CD4-positive, alpha-beta T cell (primary cell): ENCODE measurements at regions not wholly inside any gene's neighbourhood (a gene's known extent, or its start where the extent isn't known, plus 50 kb on each side); places are given as distances from the start of the nearest gene placed in this dataset.

Experiments used
- ATAC-seq: fragments of 200-7000 bp; cut with Tn5 transposase; one replicate; pipeline ENCODE4 v1.10.0; 2022; ENCODE audit warnings: mild to moderate bottlenecking; ENCODE audit not compliant: poor library complexity
- CTCF ChIA-PET: fragments of 350-600 bp; sonication (Branson Sonifier 250); formaldehyde crosslinking; loops from one replicate; lab custom pipeline; 2021; ENCODE audit warnings: antibody characterized with exemption, inconsistent platforms; lab: Charles Lee
- POLR2A ChIA-PET: fragments of 350-600 bp; sonication (Branson Sonifier 250); formaldehyde crosslinking; loops from one replicate; lab custom pipeline; 2021; ENCODE audit warnings: antibody characterized with exemption, inconsistent platforms; lab: Charles Lee
- DNase-seq, 14 experiments: peaks; one replicate each; pipeline ENCODE4 v3.0.0-alpha.2; 2013 to 2020; ENCODE audit warnings: mixed read lengths in 2 of 14
- H3K27ac ChIP-seq, 2 donors: one replicate each; pipeline versions ENCODE4 v1.5.1 to v1.7.0; 2013; ENCODE audit warnings: low read length in 2 of 2, low read depth in 1 of 2, mild to moderate bottlenecking in 1 of 2
- H3K27me3 ChIP-seq, 2 experiments: 1 replicate in 1 of 2; 2 replicates in 1 of 2; pipeline versions ENCODE4 v1.6.1 to v1.7.0; 2013; ENCODE audit warnings: low read length in 2 of 2, control low read depth in 1 of 2, mild to moderate bottlenecking in 1 of 2, moderate library complexity in 1 of 2; ENCODE audit not compliant: insufficient read depth in 2 of 2, control insufficient read depth in 1 of 2
- H3K36me3 ChIP-seq: one replicate; pipeline ENCODE4 v1.6.1; 2013; ENCODE audit warnings: low read length, control low read depth; ENCODE audit not compliant: insufficient read depth
- H3K4me1 ChIP-seq: one replicate; pipeline ENCODE4 v1.6.1; 2013; ENCODE audit warnings: low read length, control low read depth; ENCODE audit not compliant: insufficient read depth
- H3K4me3 ChIP-seq: one replicate; pipeline ENCODE4 v1.5.1; 2013; ENCODE audit warnings: mild to moderate bottlenecking, low read length, moderate library complexity
- H3K9me3 ChIP-seq, 2 experiments: 1 replicate in 1 of 2; 2 replicates in 1 of 2; pipeline versions ENCODE4 v1.6.1 to v1.7.0; 2013; ENCODE audit warnings: low read length in 2 of 2, mild to moderate bottlenecking in 2 of 2, control low read depth in 1 of 2, moderate library complexity in 1 of 2; ENCODE audit not compliant: control insufficient read depth in 1 of 2, insufficient read depth in 1 of 2
- H3K27ac Mint-ChIP-seq: one replicate; pipeline ENCODE4 v1.8.0; 2020; ENCODE audit warnings: mixed read lengths
- H3K27me3 Mint-ChIP-seq: one replicate; pipeline ENCODE4 v1.8.0; 2021; ENCODE audit warnings: mixed read lengths
- H3K36me3 Mint-ChIP-seq: one replicate; pipeline ENCODE4 v1.8.0; 2021; ENCODE audit warnings: low read depth, mixed read lengths
- H3K4me1 Mint-ChIP-seq: one replicate; pipeline ENCODE4 v1.8.0; 2021; ENCODE audit warnings: low read depth, mixed read lengths
- H3K4me3 Mint-ChIP-seq: one replicate; pipeline ENCODE4 v1.8.0; 2020; ENCODE audit warnings: mild to moderate bottlenecking, mixed read lengths
- H3K9me3 Mint-ChIP-seq: one replicate; pipeline ENCODE4 v1.8.0; 2020; ENCODE audit warnings: mixed read lengths
- CTCF ChIP-seq: fragments of 200-600 bp; IDR thresholded peaks from one replicate; pipeline ENCODE4 v1.8.0; 2022; ENCODE audit warnings: antibody characterized with exemption, mild to moderate bottlenecking
- intact Hi-C, 2 experiments: fragments of 100-400 bp; cut with DNase I in 1 of 2; cut with micrococcal nuclease in 1 of 2; formaldehyde crosslinking; loops; one replicate each; pipeline versions ENCODE4 v1.15.1 to v1.9.0; 2023 to 2025; cut with DNase I, micrococcal nuclease

GRCh38 chr4:149166876-149167275 lies 648.8 kb downstream of the IQCM start:
- Histone ChIP-seq H3K27ac (no peak overlapping the region), H3K27me3 (no peaks in the 10 kb centered on the region), H3K4me1 (no peaks in the 10 kb centered on the region), H3K4me3 (no peak overlapping the region), H3K36me3 (no peaks in the 10 kb centered on the region), H3K9me3 (no peaks in the 10 kb centered on the region)
- Mint-ChIP-seq H3K4me3 (no peak overlapping the region), H3K9me3 (no peaks in the 10 kb centered on the region), H3K27ac (no peak overlapping the region), H3K36me3 (no peaks in the 10 kb centered on the region), H3K4me1 (no peaks in the 10 kb centered on the region), H3K27me3 (peaks cover 5% of the 10 kb centered on the region)
- POLR2A ChIA-PET, result no interaction called here
- intact Hi-C loops, result no loop called here
- CTCF ChIA-PET, result no interaction called here
- ATAC-seq (no peak), DNase-seq (no peak)
- no peak for TF ChIP-seq CTCF

- H3K27me3 Mint-ChIP-seq, result peaks cover 5% of the 10 kb centered on the region
- intact Hi-C loops, result no loop called here
- no peaks in the 10 kb centered on the region for H3K4me1 Mint-ChIP-seq
- ATAC-seq (no peak), DNase-seq (no peak)
- CTCF ChIA-PET, result no interaction called here
- Histone ChIP-seq H3K4me3 (no peak overlapping the region), H3K9me3 (no peaks in the 10 kb centered on the region), H3K27ac (no peak overlapping the region), H3K36me3 (no peaks in the 10 kb centered on the region), H3K4me1 (no peaks in the 10 kb centered on the region), H3K27me3 (no peaks in the 10 kb centered on the region)
- TF ChIP-seq CTCF, result no peak
- POLR2A ChIA-PET, result no interaction called here
- H3K36me3 Mint-ChIP-seq, result no peaks in the 10 kb centered on the region
- no peaks in the 10 kb centered on the region for H3K9me3 Mint-ChIP-seq
- H3K4me3 Mint-ChIP-seq, result no peak overlapping the region
- no peak overlapping the region for H3K27ac Mint-ChIP-seq
Measured at GRCh38 chr4:149166365-149166764, 649.3 kb downstream of the IQCM start.

- DNase-seq (no peak), ATAC-seq (no peak)
- no peaks in the 10 kb centered on the region for H3K27me3 ChIP-seq
- Mint-ChIP-seq H3K4me1 (no peaks in the 10 kb centered on the region), H3K27me3 (peaks cover 5% of the 10 kb centered on the region), H3K4me3 (no peak overlapping the region), H3K36me3 (no peaks in the 10 kb centered on the region), H3K9me3 (no peaks in the 10 kb centered on the region), H3K27ac (no peak overlapping the region)
- no peaks in the 10 kb centered on the region for H3K4me1 ChIP-seq
- H3K9me3 ChIP-seq, result no peaks in the 10 kb centered on the region
- H3K36me3 ChIP-seq, result no peaks in the 10 kb centered on the region
- intact Hi-C loops, result no loop called here
- CTCF ChIA-PET, result no interaction called here
- H3K27ac ChIP-seq, result no peak overlapping the region
- TF ChIP-seq CTCF, result no peak
- H3K4me3 ChIP-seq, result no peak overlapping the region
- POLR2A ChIA-PET, result no interaction called here
Measured at GRCh38 chr4:149164282-149164681, 651.4 kb downstream of the IQCM start.
